Small intestine (tissue), 7 donors: ENCODE measurements at regions not wholly inside any gene's neighbourhood (a gene's known extent, or its start where the extent isn't known, plus 50 kb on each side); places are given as distances from the start of the nearest gene placed in this dataset.

Source experiments
- DNase-seq, 2 donors: peaks; one replicate each; pipeline versions ENCODE4 v3.0.0 to v3.0.0-alpha.2; 2013
- FAIRE-seq: peaks from 2 replicates; lab custom pipeline; 2012; peaks lifted over from hg19 to GRCh38; lab: Jason Lieb, UNC
- H3K27ac ChIP-seq, 3 donors: one replicate each; pipeline ENCODE4 v1.5.1; 2013; ENCODE audit warnings: low read length in 2 of 3, mild to moderate bottlenecking in 2 of 3, control low read depth in 1 of 3, inconsistent platforms in 1 of 3, low read depth in 1 of 3, moderate library complexity in 1 of 3
- H3K27me3 ChIP-seq, 3 donors: one replicate each; pipeline ENCODE4 v1.6.1; 2013; ENCODE audit warnings: low read length in 3 of 3, inconsistent platforms in 1 of 3; ENCODE audit not compliant: control insufficient read depth in 3 of 3, insufficient read depth in 3 of 3
- H3K36me3 ChIP-seq, 3 donors: one replicate each; pipeline ENCODE4 v1.6.1; 2013; ENCODE audit warnings: low read length in 3 of 3, inconsistent platforms in 1 of 3, low read depth in 1 of 3, mild to moderate bottlenecking in 1 of 3, moderate library complexity in 1 of 3; ENCODE audit not compliant: control insufficient read depth in 3 of 3, insufficient read depth in 2 of 3
- H3K4me1 ChIP-seq, 3 donors: one replicate each; pipeline ENCODE4 v1.6.1; 2013; ENCODE audit warnings: low read length in 2 of 3, inconsistent platforms in 1 of 3, low read depth in 1 of 3, mild to moderate bottlenecking in 1 of 3, moderate library complexity in 1 of 3; ENCODE audit not compliant: control insufficient read depth in 3 of 3, insufficient read depth in 2 of 3
- H3K4me3 ChIP-seq, 3 donors: one replicate each; pipeline ENCODE4 v1.5.1; 2013; ENCODE audit warnings: low read length in 3 of 3, control low read depth in 1 of 3, inconsistent platforms in 1 of 3, low read depth in 1 of 3, mild to moderate bottlenecking in 1 of 3, moderate library complexity in 1 of 3
- H3K9me3 ChIP-seq, 2 donors: one replicate each; pipeline ENCODE4 v1.6.1; 2013; ENCODE audit warnings: low read depth in 1 of 2, low read length in 1 of 2; ENCODE audit not compliant: control insufficient read depth in 2 of 2, insufficient read depth in 1 of 2
- WGBS, 3 donors: extraction: QIAGEN DNeasy Blood & Tissue Kit; methylation state at CpG; one replicate each; pipeline ENCODE4 v1.1.7; 2013; 5-methylcytosine and 5-hydroxymethylcytosine counted together
- donor health status: healthy with polysubstance abuse.
- donor health status: control.
- donor health status: control.
- donor health status: Bipolar disorder and iron deficiency.
- donor health status: healthy.

- H3K27me3 ChIP-seq = peaks cover 0 to 3% (median 1%) of the 10 kb centered on the region in 3 donors
- H3K4me1 ChIP-seq = peaks cover 2 to 56% (median 3%) of the 10 kb centered on the region in 3 donors
- WGBS, 3 donors = 68 to 73% (median 73%) methylated on average over 5 of the region's 5 CpGs
- no peak overlapping the region for H3K4me3 ChIP-seq
- H3K9me3 ChIP-seq = peaks cover 0 to 3% of the 10 kb centered on the region in 2 donors
- DNase-seq = no peak
- FAIRE-seq = no peak
- H3K27ac ChIP-seq = no peak overlapping the region
- H3K36me3 ChIP-seq = no peaks in the 10 kb centered on the region
Measured at GRCh38 chr3:14299767-14300166, 102.6 kb upstream of the SLC6A6 start.

DNA sequence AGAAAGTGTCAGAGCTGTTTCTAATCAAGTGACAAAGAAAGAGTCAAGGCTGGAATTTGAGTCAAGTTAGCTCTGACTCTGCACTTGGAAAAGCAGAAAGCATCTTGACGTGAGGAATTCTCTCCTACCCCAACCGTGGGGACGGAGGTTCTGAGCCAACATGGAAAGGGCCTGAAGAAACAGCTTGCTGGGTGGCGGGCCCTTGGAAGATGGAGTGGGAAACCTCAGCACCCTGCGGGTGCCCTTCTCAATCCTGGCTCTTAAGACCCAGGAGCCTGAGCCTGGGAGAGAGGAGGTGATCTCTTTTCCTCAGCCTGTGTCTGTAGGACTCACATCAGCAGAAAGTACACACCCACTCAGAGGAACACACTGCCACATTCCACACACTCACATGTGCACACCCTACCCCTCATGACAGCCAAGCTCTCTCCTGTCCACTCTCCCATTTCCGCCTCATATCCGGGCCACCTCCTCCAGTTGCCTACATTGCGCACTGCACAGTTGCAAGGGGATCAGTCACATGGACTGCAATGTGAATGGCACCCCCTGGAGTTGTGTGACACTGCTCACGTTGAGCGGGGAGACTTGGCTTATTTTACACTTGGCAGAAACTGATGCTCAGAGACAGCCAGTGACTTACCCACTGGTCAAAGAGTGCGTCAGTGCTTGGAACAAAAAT, 101.5 kb upstream of the SLC6A6 start:
- DNase-seq (no peak), FAIRE-seq (no peak)
- Histone ChIP-seq H3K4me3 (no peak overlapping the region), H3K9me3 (no peaks in the 10 kb centered on the region), H3K36me3 (no peaks in the 10 kb centered on the region), H3K27ac (no peak overlapping the region), H3K27me3 (peaks cover 0 to 3% (median 2%) of the 10 kb centered on the region in 3 donors), H3K4me1 (peaks cover 0 to 47% (median 3%) of the 10 kb centered on the region in 3 donors)
- 89 to 92% (median 90%) methylated on average over 11 of the region's 11 CpGs for WGBS, 3 donors

- peak in 1 of 2 donors; percentile 87 for DNase-seq
- no peaks in the 10 kb centered on the region for H3K36me3 ChIP-seq
- no peak overlapping the region for H3K27ac ChIP-seq
- H3K4me3 ChIP-seq = no peak overlapping the region
- H3K4me1 ChIP-seq = peaks cover 0 to 41% (median 3%) of the 10 kb centered on the region in 3 donors
- peaks cover 0 to 3% (median 2%) of the 10 kb centered on the region in 3 donors for H3K27me3 ChIP-seq
- WGBS, 3 donors = 70 to 85% (median 85%) methylated on average over 15 of the region's 15 CpGs
- H3K9me3 ChIP-seq = no peaks in the 10 kb centered on the region
- no peak for FAIRE-seq
Measured at GRCh38 chr3:14301558-14301957, 100.8 kb upstream of the SLC6A6 start.

DNA sequence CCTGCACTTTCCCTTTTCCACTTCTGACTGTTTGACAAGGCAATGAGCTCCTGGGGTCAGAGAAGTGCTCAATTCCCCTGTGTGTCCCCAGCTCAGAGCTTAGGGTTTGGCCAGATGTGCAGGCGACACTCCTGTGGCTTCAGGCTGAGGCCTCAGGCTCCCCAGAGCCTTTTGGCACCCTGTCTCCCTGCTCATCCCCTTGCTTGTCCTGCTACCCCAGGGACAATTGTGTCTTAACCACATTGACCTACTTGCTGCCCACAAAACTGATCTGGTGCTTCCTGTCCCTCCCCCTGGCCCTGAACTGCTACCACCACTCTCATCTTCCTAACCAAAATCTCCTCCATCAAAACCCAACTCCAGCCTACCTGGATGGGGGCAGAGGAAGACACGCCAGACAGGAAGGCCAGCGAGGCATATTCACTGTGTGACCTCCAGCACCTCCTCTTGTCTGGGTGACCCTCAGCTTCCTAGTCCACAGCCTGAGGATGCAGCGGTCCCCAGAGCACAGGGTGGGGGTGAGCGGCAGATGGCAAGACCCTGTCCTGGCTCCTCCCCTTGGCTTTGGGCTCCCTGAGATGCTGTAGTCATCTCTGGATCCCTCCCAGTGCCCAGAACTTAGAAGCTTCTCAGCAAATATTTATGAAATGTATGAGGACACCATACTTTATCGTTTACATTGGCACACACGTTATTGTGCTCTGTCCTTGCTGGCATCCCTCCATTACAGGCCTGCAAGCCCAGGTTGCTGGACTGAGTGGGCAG, 98.9 kb upstream of the SLC6A6 start:
- Histone ChIP-seq H3K27me3 (peaks cover 0 to 3% (median 2%) of the 10 kb centered on the region in 3 donors), H3K4me1 (peaks cover 0 to 24% (median 0%) of the 10 kb centered on the region in 3 donors), H3K9me3 (no peaks in the 10 kb centered on the region), H3K27ac (no peak overlapping the region), H3K36me3 (no peaks in the 10 kb centered on the region), H3K4me3 (no peak overlapping the region)
- no peak for DNase-seq
- FAIRE-seq = no peak
- 77 to 89% (median 85%) methylated on average over 7 of the region's 7 CpGs for WGBS, 3 donors

DNA sequence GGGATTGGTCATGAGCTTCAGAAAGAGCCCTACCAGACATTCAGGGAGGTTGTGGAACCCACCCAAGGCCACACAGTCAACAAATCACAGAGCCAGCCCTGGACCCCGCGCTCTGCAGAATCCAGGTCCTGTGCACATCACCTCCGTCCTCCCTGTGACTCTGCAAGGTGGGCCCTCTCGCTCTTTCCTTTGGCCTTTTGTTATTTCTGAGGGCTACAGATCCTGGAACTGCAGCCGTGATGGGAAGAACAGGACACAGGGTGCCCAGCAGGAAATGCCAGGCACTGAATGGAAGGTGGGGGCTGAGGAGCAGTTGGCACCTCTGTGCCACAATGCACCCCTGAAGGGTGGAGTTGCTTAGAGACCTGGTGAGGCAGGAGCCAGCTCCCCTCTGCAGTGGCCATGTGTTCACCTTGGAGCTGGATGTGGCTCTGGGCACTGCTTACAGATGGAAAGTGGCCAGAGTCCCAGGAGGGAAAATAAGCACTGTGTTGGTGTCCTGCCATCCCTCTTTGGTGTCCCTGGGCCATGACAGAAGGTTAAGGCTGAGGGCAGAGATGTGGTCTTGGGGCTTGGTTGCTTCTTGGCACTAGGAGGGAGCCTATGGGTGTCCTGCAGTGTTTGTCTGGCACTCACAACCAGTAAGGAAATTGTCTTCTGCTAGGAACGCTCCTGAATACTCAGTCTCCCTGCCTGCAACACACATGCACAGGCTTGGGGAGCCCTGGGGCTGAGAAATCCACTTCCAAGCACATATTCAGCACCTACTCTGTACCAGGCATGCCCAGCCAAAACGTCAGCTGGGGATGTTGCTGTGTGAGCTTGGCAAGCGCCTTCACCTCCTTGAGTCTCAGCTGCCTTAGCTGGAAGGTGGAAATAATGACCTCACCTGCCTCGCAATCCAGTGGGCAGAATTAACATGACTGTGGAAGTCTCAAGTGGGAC, 98.0 kb upstream of the SLC6A6 start:
- WGBS, 3 donors = 78 to 85% (median 83%) methylated on average over 9 of the region's 9 CpGs
- Histone ChIP-seq H3K4me3 (no peak overlapping the region), H3K27me3 (peaks cover 0 to 3% (median 2%) of the 10 kb centered on the region in 3 donors), H3K36me3 (no peaks in the 10 kb centered on the region), H3K4me1 (peaks cover 0 to 16% (median 0%) of the 10 kb centered on the region in 3 donors), H3K9me3 (peaks cover 0 to 2% of the 10 kb centered on the region in 2 donors), H3K27ac (no peak overlapping the region)
- DNase-seq (no peak), FAIRE-seq (no peak)

GRCh38 chr3:14305324-14305723, 97.1 kb upstream of the SLC6A6 start:
- H3K4me1 ChIP-seq = peaks cover 0 to 15% (median 0%) of the 10 kb centered on the region in 3 donors
- peaks cover 0 to 4% of the 10 kb centered on the region in 2 donors for H3K9me3 ChIP-seq
- DNase-seq (no peak), FAIRE-seq (no peak)
- WGBS, 3 donors = 55 to 74% (median 72%) methylated on average over 8 of the region's 8 CpGs
- H3K27ac ChIP-seq = no peak overlapping the region
- no peak overlapping the region for H3K4me3 ChIP-seq
- no peaks in the 10 kb centered on the region for H3K36me3 ChIP-seq
- H3K27me3 ChIP-seq = peaks cover 0 to 3% (median 2%) of the 10 kb centered on the region in 3 donors

GRCh38 chr3:14306142-14306541, 96.3 kb upstream of the SLC6A6 start:
- Histone ChIP-seq H3K4me3 (no peak overlapping the region), H3K9me3 (peaks cover 0 to 4% of the 10 kb centered on the region in 2 donors), H3K36me3 (no peaks in the 10 kb centered on the region), H3K27me3 (peaks cover 0 to 3% (median 2%) of the 10 kb centered on the region in 3 donors), H3K4me1 (peaks cover 0 to 9% (median 0%) of the 10 kb centered on the region in 3 donors), H3K27ac (no peak overlapping the region)
- FAIRE-seq = no peak
- no peak for DNase-seq
- 83 to 94% (median 91%) methylated on average over 10 of the region's 10 CpGs for WGBS, 3 donors
